ENCODE measurements at regions not wholly inside any gene's neighbourhood (a gene's known extent, or its start where the extent isn't known, plus 50 kb on each side); places are given as distances from the start of the nearest gene placed in this dataset.
"Not testable (repeated sequence)": the region's sequence is repeated elsewhere in the genome, so short reads cannot be mapped to it uniquely, and the experiment has no call there.

GRCh38 chrX:10676235-10676957 is 56.0 kb upstream of the MID1 start:
- no peak for DNase-seq (ENCODE audit: low read depth)

GRCh38 chrX:10677490-10677889 is 57.1 kb upstream of the MID1 start:
- DNase-seq (ENCODE audit: low read depth): no peak

- DNase-seq (ENCODE audit: low read depth): no peak
Observed at GRCh38 chrX:10679387-10679786, 59.0 kb upstream of the MID1 start.

GRCh38 chrX:10681167-10681566 is 60.8 kb upstream of the MID1 start:
- no peak for DNase-seq (ENCODE audit: low read depth)

- not testable (repeated sequence) for DNase-seq (ENCODE audit: low read depth)
Observed at GRCh38 chrX:10683631-10684030, 63.2 kb upstream of the MID1 start.

- no peak for DNase-seq (ENCODE audit: low read depth)
Observed at GRCh38 chrX:10685923-10686595, 65.7 kb upstream of the MID1 start.

- DNase-seq (ENCODE audit: low read depth): not testable (repeated sequence)
Observed at GRCh38 chrX:10691751-10692150, 71.4 kb upstream of the MID1 start.

- no peak for DNase-seq (ENCODE audit: low read depth)
Observed at GRCh38 chrX:10697616-10698317, 77.4 kb upstream of the MID1 start.

- no peak for DNase-seq (ENCODE audit: low read depth)
Observed at GRCh38 chrX:10698318-10698640, 77.9 kb upstream of the MID1 start.

GRCh38 chrX:10702031-10702430 is 81.6 kb upstream of the MID1 start:
- no peak for DNase-seq (ENCODE audit: low read depth)

GRCh38 chrX:10706342-10706741 is 86.0 kb upstream of the MID1 start:
- not testable (repeated sequence) for DNase-seq (ENCODE audit: low read depth)

GRCh38 chrX:10707773-10708172 is 87.4 kb upstream of the MID1 start:
- DNase-seq (ENCODE audit: low read depth): no peak

- no peak for DNase-seq (ENCODE audit: low read depth)
Observed at GRCh38 chrX:10709276-10709675, 88.9 kb upstream of the MID1 start.

GRCh38 chrX:10714531-10714930 is 94.1 kb upstream of the MID1 start:
- DNase-seq (ENCODE audit: low read depth): no peak

GRCh38 chrX:10722851-10723250 is 102.5 kb upstream of the MID1 start:
- peak; percentile 27 for DNase-seq (ENCODE audit: low read depth)

GRCh38 chrX:10725071-10725470 is 104.7 kb upstream of the MID1 start:
- no peak for DNase-seq (ENCODE audit: low read depth)

GRCh38 chrX:10726647-10727046 is 106.3 kb upstream of the MID1 start:
- DNase-seq (ENCODE audit: low read depth): peak; percentile 64

GRCh38 chrX:10728806-10729389 is 108.5 kb upstream of the MID1 start:
- DNase-seq (ENCODE audit: low read depth): no peak

GRCh38 chrX:10739426-10739825 is 119.0 kb upstream of the MID1 start:
- no peak for DNase-seq (ENCODE audit: low read depth)

GRCh38 chrX:10741003-10741402 is 120.6 kb upstream of the MID1 start:
- DNase-seq (ENCODE audit: low read depth): no peak

GRCh38 chrX:10741550-10741949 is 121.2 kb upstream of the MID1 start:
- no peak for DNase-seq (ENCODE audit: low read depth)

- DNase-seq (ENCODE audit: low read depth): no peak
Observed at GRCh38 chrX:10743476-10743875, 123.1 kb upstream of the MID1 start.

- DNase-seq (ENCODE audit: low read depth): no peak
Observed at GRCh38 chrX:10744007-10744406, 123.6 kb upstream of the MID1 start.
